NCI-H187 (cell line): ENCODE measurements at regions not wholly inside any gene's neighbourhood (a gene's known extent, or its start where the extent isn't known, plus 50 kb on each side); places are given as distances from the start of the nearest gene placed in this dataset.
"Not testable (repeated sequence)": the region's sequence is repeated elsewhere in the genome, so short reads cannot be mapped to it uniquely, and the experiment has no call there.

Experiments
- DNase-seq, 2 experiments: peaks; one replicate each; lab custom pipeline; 2025; lab: John Stamatoyannopoulos, UW

GRCh38 chr2:236901956-236902355 is 183.7 kb upstream of the COPS8 start:
- no peak for DNase-seq

GRCh38 chr2:236903978-236904377 is 181.7 kb upstream of the COPS8 start:
- DNase-seq, result no peak

- DNase-seq, result no peak
Measured at GRCh38 chr2:236904389-236905263, 181.1 kb upstream of the COPS8 start.

GRCh38 chr2:236905976-236906375 is 179.7 kb upstream of the COPS8 start:
- DNase-seq, result no peak

DNA sequence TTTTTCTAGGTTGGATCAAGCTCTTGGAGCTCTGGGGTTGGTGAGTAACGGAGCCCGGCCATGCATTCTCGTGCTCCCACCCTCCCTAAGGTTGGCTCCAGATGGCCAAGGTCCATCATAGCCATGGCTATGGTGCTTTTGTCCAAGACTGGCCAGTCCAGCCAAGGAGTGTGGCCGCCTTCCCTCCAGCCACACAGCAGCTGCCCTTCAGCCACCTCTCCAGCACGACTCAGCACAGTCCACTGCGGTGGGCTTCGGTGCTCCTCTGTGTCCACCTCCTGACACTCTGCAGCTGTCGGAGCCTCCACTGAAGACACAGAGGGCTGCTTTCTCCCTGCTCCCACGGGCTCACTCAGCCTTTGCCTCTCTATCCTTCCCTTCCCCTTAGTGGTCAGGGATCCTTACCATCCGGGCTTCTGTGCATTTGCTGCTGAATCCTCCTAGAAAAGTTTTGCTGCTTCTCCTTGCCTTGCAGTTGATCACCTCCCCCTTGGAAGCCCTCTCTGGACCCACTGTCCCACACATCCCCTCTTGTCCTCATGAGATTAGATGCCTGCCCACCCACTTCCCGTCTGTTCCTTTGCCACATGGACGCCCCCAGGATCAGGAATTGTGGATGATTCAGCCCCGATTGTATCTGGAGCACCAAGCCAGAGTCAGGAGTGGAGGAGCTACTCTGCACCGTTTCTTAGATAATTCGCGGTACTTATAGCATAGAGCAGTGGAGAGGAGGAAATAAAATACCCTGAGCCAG is 177.1 kb upstream of the COPS8 start:
- no peak for DNase-seq

- DNase-seq, result no peak
Measured at GRCh38 chr2:236909193-236909504, 176.5 kb upstream of the COPS8 start.

GRCh38 chr2:236909802-236910201 is 175.9 kb upstream of the COPS8 start:
- no peak for DNase-seq

DNA sequence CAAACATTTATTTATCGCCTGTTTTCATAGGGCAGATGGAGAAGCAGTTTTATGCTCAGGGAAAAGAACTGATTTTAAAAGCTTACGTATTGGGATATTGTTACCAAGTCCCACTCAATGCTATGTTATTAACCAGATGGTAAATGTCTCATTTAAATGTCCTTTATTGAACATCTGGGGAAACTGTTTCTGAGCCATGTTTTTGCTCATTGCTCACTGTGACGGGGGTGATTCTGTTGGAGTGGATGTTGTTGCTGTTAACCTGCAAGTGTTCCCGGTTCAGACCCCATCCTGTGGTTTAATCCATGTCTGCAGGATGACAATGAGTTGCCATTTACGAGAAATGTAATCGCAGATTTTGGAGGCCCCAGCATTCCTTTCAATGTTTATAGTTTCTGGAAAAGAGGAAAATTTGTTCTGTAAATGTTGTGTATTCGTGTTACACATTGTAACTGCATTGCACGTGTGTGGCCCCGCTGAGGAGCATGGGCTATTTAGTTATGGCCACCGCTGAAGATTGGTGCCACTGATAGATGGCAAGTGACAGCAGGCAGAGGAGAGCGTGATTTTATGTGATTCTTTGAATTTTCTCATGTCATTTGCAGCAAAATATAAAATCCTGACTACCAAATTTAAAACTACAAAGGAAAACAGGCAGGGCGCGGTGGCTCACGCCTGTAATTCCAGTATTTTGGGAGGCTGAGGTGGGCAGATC is 174.8 kb upstream of the COPS8 start:
- DNase-seq, result no peak

DNA sequence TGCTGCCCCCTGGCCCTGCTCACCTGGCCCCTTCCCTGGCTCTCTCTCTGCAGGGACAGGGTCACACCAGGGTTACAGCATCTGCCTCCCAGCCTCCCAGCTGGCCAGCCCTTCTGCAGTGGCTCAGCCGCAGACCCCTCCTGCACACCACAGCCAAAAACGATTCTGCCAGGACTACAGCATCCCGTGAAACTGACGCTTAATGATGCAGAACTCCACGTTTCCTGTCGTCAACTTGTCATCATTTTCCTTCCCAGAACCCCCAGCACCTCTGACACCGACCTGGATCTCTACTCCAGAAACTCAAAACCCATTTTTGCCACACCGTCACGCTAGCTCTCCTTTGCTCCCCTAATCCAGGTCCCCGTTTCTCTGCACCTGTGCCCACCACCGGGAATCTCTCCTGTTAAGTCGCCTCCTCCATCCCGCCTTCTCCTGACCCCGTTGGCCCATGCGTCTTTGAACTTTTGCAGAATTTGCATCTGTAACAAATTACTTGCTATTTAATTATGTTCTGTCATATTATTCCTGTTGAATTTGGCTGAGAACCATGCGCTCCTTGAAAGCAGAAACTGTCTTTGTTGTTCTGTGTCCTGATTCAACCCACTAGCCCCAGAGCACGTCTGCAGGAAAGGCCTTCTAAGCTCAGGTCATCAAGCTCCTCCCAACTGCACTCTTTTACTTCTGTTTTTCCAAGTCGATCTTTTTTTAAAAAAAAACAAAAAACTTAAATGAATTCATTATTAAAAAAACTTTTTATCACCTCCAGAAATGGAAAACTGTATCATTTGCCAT is 173.2 kb upstream of the COPS8 start:
- no peak for DNase-seq

- no peak for DNase-seq
Measured at GRCh38 chr2:236915186-236915585, 170.5 kb upstream of the COPS8 start.

- no peak for DNase-seq
Measured at GRCh38 chr2:236915726-236916125, 170.0 kb upstream of the COPS8 start.

GRCh38 chr2:236916181-236916580 is 169.5 kb upstream of the COPS8 start:
- DNase-seq, result no peak

- DNase-seq, result no peak
Measured at GRCh38 chr2:236916651-236917050, 169.0 kb upstream of the COPS8 start.

GRCh38 chr2:236917164-236917563 is 168.5 kb upstream of the COPS8 start:
- no peak for DNase-seq

DNA sequence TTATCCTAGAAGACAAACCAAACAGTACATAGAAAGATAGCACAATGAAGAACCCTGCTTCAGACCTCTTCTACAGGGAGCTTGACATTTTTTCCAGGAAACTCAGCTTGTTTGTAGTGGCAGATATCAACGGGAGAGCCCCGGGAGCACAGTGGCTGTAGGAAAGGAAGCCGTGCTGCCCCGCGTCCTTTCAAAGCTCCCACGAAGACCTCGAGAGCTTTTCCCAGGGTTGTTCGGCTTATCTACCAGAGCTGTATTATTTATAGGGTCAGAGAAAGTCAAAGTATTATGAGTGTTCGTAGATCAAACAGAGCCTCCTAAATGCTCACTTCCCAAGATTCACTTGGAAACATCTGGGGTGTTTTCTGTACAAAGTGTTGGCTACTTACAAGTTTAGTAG is 167.1 kb upstream of the COPS8 start:
- no peak for DNase-seq

- no peak for DNase-seq
Measured at GRCh38 chr2:236919209-236919608, 166.5 kb upstream of the COPS8 start.

- not testable (repeated sequence) for DNase-seq
Measured at GRCh38 chr2:236919801-236920379, 165.8 kb upstream of the COPS8 start.

DNA sequence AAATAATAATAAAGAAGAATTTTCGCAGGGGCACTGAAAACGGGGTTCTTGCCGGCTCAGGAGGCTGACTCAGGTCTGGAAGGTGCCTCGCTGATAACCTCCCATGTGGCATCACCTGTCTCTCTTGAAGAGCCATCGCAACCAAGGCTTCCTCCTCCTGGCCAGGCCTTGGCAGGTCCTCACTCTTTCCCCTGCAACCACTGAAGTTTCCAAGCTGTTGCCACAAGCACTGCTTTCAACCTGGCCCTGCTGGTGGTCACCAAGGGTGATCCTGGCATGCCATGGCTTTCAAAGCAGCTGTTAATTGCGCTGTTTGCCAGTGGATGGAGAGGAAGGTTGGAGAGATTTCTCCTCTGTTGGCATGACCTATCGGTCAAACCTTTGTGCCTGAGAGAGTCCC is 163.6 kb upstream of the COPS8 start:
- no peak for DNase-seq

DNA sequence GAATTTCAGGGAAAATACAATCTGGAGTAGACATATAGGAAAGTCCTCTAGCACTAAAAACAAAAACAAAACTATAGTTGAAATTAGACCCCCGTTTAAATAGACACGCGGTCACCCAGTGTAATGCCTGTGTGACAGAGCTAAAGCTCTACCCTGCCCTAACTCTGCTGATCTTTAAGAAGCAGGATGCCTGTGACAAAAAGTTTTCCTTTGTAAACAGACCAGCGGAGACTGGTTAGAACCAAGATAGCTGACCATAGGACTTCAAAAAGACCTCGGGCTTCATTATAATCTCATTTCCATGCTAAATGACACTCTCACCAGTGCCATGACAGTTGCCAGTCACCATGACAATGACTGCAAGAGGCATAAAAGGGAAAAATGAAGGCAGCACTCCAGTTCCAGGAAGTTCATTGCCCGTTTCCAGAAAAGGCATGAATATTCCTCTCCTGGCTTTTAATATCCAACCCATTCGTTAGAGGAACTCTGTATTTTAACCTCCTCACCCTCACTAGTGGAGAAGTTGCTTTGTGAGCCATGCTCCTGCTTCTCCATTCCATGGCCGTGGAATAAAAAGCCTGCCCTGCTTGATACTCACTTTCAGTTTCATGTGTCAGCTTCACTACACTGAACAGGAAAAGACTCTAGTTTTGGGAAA is 157.2 kb upstream of the COPS8 start:
- DNase-seq, result no peak

DNA sequence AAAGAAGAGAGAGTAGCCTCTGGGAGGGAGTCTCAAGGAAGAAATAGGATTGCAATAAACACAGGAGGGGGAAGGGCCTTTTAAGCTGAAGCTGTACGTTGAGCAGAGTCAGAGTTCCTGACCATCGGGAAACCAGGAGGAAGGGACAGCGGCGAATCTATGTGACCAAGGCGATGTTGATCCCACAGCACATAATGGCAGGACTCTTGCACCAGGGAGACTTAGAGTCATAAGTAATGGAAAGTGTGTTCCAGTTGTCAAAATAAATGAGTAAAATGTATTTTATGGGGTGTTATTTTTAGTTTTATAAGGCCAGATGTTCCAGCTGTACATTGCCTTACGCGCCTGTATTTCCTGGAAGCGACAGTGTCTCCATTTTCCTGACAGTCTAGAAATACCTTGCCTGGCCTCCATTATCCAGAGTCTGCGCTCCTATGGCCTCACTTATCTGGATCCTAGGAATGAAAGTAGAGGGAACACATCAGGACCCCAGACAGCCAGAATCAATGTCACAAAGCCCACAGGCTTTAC is 152.8 kb upstream of the COPS8 start:
- no peak for DNase-seq

DNA sequence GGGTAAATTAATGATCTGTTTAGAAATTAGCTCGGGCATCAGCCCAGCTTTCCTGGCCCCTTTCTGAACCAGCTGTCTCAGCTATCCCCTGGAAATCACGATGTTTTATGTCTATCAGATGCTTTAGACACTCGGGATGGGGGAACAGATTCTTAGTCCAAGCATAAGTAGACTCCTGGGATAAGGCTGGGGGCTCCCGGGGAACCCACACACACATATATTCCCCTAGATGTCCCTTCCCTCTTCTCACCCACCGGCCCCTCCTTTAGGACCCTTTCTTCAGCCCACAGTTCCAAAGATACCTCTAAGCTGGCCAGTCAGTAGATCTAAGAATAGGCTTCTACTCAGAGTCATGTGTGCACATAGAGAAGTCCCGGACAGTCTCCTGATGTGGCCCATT is 151.5 kb upstream of the COPS8 start:
- no peak for DNase-seq
